H1 (cell line): ENCODE measurements at regions not wholly inside any gene's neighbourhood (a gene's known extent, or its start where the extent isn't known, plus 50 kb on each side); places are given as distances from the start of the nearest gene placed in this dataset.

Experiments
- CTCF ChIA-PET: fragments of 300-600 bp; sonication (Branson Sonifier 250); formaldehyde crosslinking; loops from one replicate; lab custom pipeline; 2021; ENCODE audit not compliant: partially characterized antibody; lab: Charles Lee
- POLR2A ChIA-PET: fragments of 300-600 bp; sonication (Branson Sonifier 250); formaldehyde crosslinking; loops from one replicate; lab custom pipeline; 2021; ENCODE audit warnings: inconsistent platforms; ENCODE audit not compliant: partially characterized antibody; lab: Charles Lee
- DNase-seq, 2 experiments: peaks; one replicate each; pipeline versions ENCODE4 v3.0.0 to v3.0.0-alpha.2; 2010 to 2022; ENCODE audit warnings: low spot score in 2 of 2, low read depth in 1 of 2, mixed read lengths in 1 of 2
- FAIRE-seq: peaks from 2 replicates; lab custom pipeline; 2011; peaks lifted over from hg19 to GRCh38; lab: Jason Lieb, UNC
- H2AFZ ChIP-seq: 2 replicates; pipeline ENCODE4 v1.8.1; 2012; ENCODE audit warnings: low read length, inconsistent platforms
- H2AK5ac ChIP-seq: 2 replicates; pipeline ENCODE4 v1.6.1; 2013; ENCODE audit warnings: low read depth, low read length
- H2BK120ac ChIP-seq: replicated peaks from 2 replicates; pipeline ENCODE3; 2013; ENCODE audit warnings: low read depth, low read length, inconsistent platforms
- H2BK12ac ChIP-seq: 2 replicates; pipeline ENCODE4 v1.6.1; 2013; ENCODE audit warnings: low read depth, low read length
- H2BK15ac ChIP-seq: 2 replicates; pipeline ENCODE4 v1.6.1; 2013; ENCODE audit warnings: low read length
- H2BK20ac ChIP-seq: 2 replicates; pipeline ENCODE4 v1.6.1; 2013; ENCODE audit warnings: low read length
- H2BK5ac ChIP-seq: 2 replicates; pipeline ENCODE4 v1.6.1; 2013; ENCODE audit warnings: low read depth, low read length
- H3K14ac ChIP-seq: 2 replicates; pipeline ENCODE4 v1.6.1; 2013; ENCODE audit warnings: inconsistent platforms; ENCODE audit not compliant: insufficient read length
- H3K18ac ChIP-seq: 2 replicates; pipeline ENCODE4 v1.6.1; 2013; ENCODE audit warnings: low read length; ENCODE audit errors: extremely low read depth
- H3K23ac ChIP-seq: 2 replicates; pipeline ENCODE4 v1.6.1; 2013; ENCODE audit warnings: inconsistent platforms; ENCODE audit not compliant: insufficient read length
- H3K23me2 ChIP-seq: 2 replicates; pipeline ENCODE4 v1.6.1; 2013; ENCODE audit warnings: low read depth, low read length
- H3K27ac ChIP-seq: 2 replicates; pipeline ENCODE4 v1.6.1; 2011; ENCODE audit warnings: low read depth, low read length, inconsistent platforms
- H3K27me3 ChIP-seq, 4 experiments: replicated peaks in 1 of 4; 1 replicate in 1 of 4; 2 replicates in 3 of 4; pipeline versions ENCODE4 v1.6.1 to v1.8.1; 2011 to 2013; ENCODE audit warnings: low read length in 3 of 4, mild to moderate bottlenecking in 3 of 4, inconsistent platforms in 2 of 4, mixed read lengths in 2 of 4, moderate library complexity in 1 of 4; ENCODE audit not compliant: control insufficient read depth in 3 of 4, insufficient read depth in 3 of 4; ENCODE audit errors: extremely low read depth in 1 of 4
- H3K36me3 ChIP-seq, 4 experiments: 2 replicates each; pipeline versions ENCODE4 v1.6.1 to v1.8.1; 2011 to 2013; ENCODE audit warnings: mild to moderate bottlenecking in 4 of 4, low read length in 3 of 4, moderate library complexity in 2 of 4, control low read depth in 1 of 4, inconsistent platforms in 1 of 4; ENCODE audit not compliant: insufficient read depth in 4 of 4, control insufficient read depth in 2 of 4
- H3K4ac ChIP-seq: replicated peaks from 2 replicates; pipeline ENCODE3; 2013; ENCODE audit warnings: low read length, low read depth, mixed read lengths, inconsistent platforms; ENCODE audit not compliant: insufficient read length
- H3K4me1 ChIP-seq, 4 experiments: replicated peaks in 1 of 4; 1 replicate in 1 of 4; 2 replicates in 3 of 4; pipeline versions ENCODE4 v1.6.1 to v1.8.1; 2011 to 2013; ENCODE audit warnings: low read length in 3 of 4, inconsistent platforms in 2 of 4, mixed read lengths in 1 of 4; ENCODE audit not compliant: insufficient read depth in 4 of 4, control insufficient read depth in 3 of 4
- H3K4me2 ChIP-seq, 2 experiments: 2 replicates each; pipeline versions ENCODE4 v1.6.1 to v1.8.1; 2011 to 2013; ENCODE audit warnings: low read depth in 2 of 2, low read length in 2 of 2, control low read depth in 1 of 2, inconsistent platforms in 1 of 2, mild to moderate bottlenecking in 1 of 2; ENCODE audit not compliant: insufficient read depth in 1 of 2
- H3K4me3 ChIP-seq, 4 experiments: fragments of 200-600, 300-600 bp in 1 of 4; sonication (generic), shearing (Covaris generic), sonication (Bioruptor Twin) in 1 of 4; 2 replicates each; pipeline versions ENCODE4 v1.5.1 to v1.8.1; 2011 to 2016; ENCODE audit warnings: low read length in 4 of 4, low read depth in 3 of 4, control low read depth in 2 of 4, inconsistent platforms in 2 of 4, mild to moderate bottlenecking in 2 of 4, mixed read lengths in 1 of 4, moderate library complexity in 1 of 4; ENCODE audit not compliant: insufficient read depth in 2 of 4; ENCODE audit errors: extremely low read depth in 1 of 4
- H3K56ac ChIP-seq: replicated peaks from 2 replicates; pipeline ENCODE3; 2013; ENCODE audit warnings: low read depth, mild to moderate bottlenecking, mixed read lengths, low read length, inconsistent platforms; ENCODE audit not compliant: insufficient read length
- H3K79me1 ChIP-seq: 2 replicates; pipeline ENCODE4 v1.6.1; 2013; ENCODE audit warnings: low read depth, low read length, control low read depth
- H3K79me2 ChIP-seq, 2 experiments: 2 replicates each; pipeline versions ENCODE4 v1.6.1 to v1.8.1; 2012 to 2013; ENCODE audit warnings: low read length in 2 of 2, mild to moderate bottlenecking in 2 of 2, inconsistent platforms in 1 of 2; ENCODE audit not compliant: insufficient read depth in 2 of 2, control insufficient read depth in 1 of 2
- H3K9ac ChIP-seq, 4 experiments: replicated peaks in 1 of 4; 1 replicate in 1 of 4; 2 replicates in 3 of 4; pipeline versions ENCODE4 v1.6.1 to v1.8.1; 2011 to 2013; ENCODE audit warnings: low read depth in 3 of 4, low read length in 3 of 4, control low read depth in 2 of 4, mild to moderate bottlenecking in 2 of 4, moderate library complexity in 2 of 4, inconsistent platforms in 1 of 4; ENCODE audit errors: extremely low read depth in 1 of 4
- H3K9me3 ChIP-seq, 2 experiments: 2 replicates each; pipeline versions ENCODE4 v1.6.1 to v1.8.1; 2012 to 2013; ENCODE audit warnings: mild to moderate bottlenecking in 2 of 2, moderate library complexity in 2 of 2, control low read depth in 1 of 2, inconsistent platforms in 1 of 2, low read depth in 1 of 2, low read length in 1 of 2, mixed read lengths in 1 of 2; ENCODE audit not compliant: insufficient read depth in 2 of 2
- H4K20me1 ChIP-seq, 2 experiments: replicated peaks in 1 of 2; 2 replicates each; pipeline versions ENCODE3 to v1.8.1; 2011 to 2013; ENCODE audit warnings: inconsistent platforms in 2 of 2, low read length in 2 of 2, mild to moderate bottlenecking in 1 of 2; ENCODE audit not compliant: insufficient read depth in 2 of 2, control insufficient read depth in 1 of 2
- H4K5ac ChIP-seq: 2 replicates; pipeline ENCODE4 v1.6.1; 2013; ENCODE audit warnings: low read length, low read depth, mixed read lengths, inconsistent platforms; ENCODE audit not compliant: insufficient read length
- H4K8ac ChIP-seq: 2 replicates; pipeline ENCODE4 v1.8.0; 2013; ENCODE audit warnings: mild to moderate bottlenecking, moderate library complexity, low read length, inconsistent platforms; ENCODE audit not compliant: insufficient read depth; ENCODE audit errors: extremely low read depth
- H4K91ac ChIP-seq: replicated peaks from 2 replicates; pipeline ENCODE3; 2013; ENCODE audit warnings: low read length, mixed read lengths, inconsistent platforms; ENCODE audit not compliant: insufficient read length
- BACH1 ChIP-seq: IDR thresholded peaks from 2 replicates; pipeline ENCODE4 v1.6.1; 2012; ENCODE audit warnings: low read length, improper control_type of control experiment
- BRCA1 ChIP-seq: IDR thresholded peaks from 2 replicates; pipeline ENCODE4 v1.6.1; 2012; ENCODE audit warnings: low read depth, low read length, improper control_type of control experiment
- GTF2F1 ChIP-seq: IDR thresholded peaks from 2 replicates; pipeline ENCODE4 v1.6.1; 2012; ENCODE audit warnings: low read depth, low read length, improper control_type of control experiment, borderline replicate concordance
- JUN ChIP-seq: IDR thresholded peaks from 2 replicates; pipeline ENCODE4 v1.6.1; 2011; ENCODE audit warnings: low read depth, mild to moderate bottlenecking, improper control_type of control experiment, low read length
- NRF1 ChIP-seq: IDR thresholded peaks from 2 replicates; pipeline ENCODE4 v1.6.1; 2011; ENCODE audit warnings: mild to moderate bottlenecking, low read depth, low read length, improper control_type of control experiment
- POLR2A ChIP-seq, 2 experiments: IDR thresholded peaks; 1 replicate in 1 of 2; 2 replicates in 1 of 2; pipeline ENCODE4 v1.6.1; 2011; ENCODE audit warnings: low read depth in 2 of 2, low read length in 2 of 2, mild to moderate bottlenecking in 2 of 2; ENCODE audit errors: control extremely low read depth in 1 of 2
- TEAD4 ChIP-seq: IDR thresholded peaks from 2 replicates; pipeline ENCODE4 v1.6.1; 2012; ENCODE audit warnings: low read depth, low read length, inconsistent platforms, mixed read lengths
- WGBS, 2 experiments: shearing (Covaris generic) in 1 of 2; methylation state at CpG; one replicate each; pipeline versions ENCODE4 v1.1.6 to v1.1.7; 2013 to 2015; ENCODE audit warnings: low lambda C conversion rate in 2 of 2, mixed read lengths in 2 of 2, inconsistent platforms in 1 of 2, low coverage in 1 of 2, missing lambda C conversion rate in 1 of 2; ENCODE audit not compliant: insufficient replicate concordance in 2 of 2, insufficient coverage in 1 of 2, insufficient read length in 1 of 2; ENCODE audit errors: extremely low coverage in 1 of 2, missing lambda C conversion rate in 1 of 2; 5-methylcytosine and 5-hydroxymethylcytosine counted together

DNA sequence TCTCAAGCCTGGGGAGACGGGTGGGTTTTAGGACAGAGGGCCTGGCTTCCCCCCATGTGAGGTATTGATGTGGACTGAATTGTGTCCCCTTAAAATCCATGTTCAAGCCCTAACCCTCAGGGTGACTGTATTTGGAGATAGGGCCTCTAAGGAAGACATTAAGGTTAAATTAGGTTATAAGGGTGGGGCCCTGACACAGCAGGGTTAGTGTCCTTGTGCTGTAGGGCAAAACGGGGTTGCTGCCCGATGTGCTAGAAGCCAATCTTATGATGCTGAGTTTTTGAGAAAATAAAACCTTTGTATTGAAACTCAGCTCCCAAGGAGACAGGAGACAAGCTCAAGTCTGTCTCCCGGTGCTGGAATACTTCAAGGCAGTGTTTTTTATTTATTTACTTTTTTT, 71.1 kb upstream of the NUP50 start:
- H2AK5ac ChIP-seq = no peak overlapping the region
- no peak overlapping the region for H2BK12ac ChIP-seq
- no peak overlapping the region for H3K4ac ChIP-seq
- H3K56ac ChIP-seq = no peak overlapping the region
- CTCF ChIA-PET = interaction anchor here (1.2 to 4.1 kb wide), 3 partner anchors 9 to 149 kb away, joined by 3 to 33 read pairs (median 11); no protein-coding TSS in a partner anchor
- H4K20me1 ChIP-seq = no peaks in the 10 kb centered on the region
- H4K5ac ChIP-seq = no peak overlapping the region
- H2BK15ac ChIP-seq = no peak overlapping the region
- H2BK20ac ChIP-seq = no peak overlapping the region
- H3K4me1 ChIP-seq = peaks cover 0 to 10% (median 2%) of the 10 kb centered on the region in 4 experiments; a peak in 4 of 7 replicates
- no peak overlapping the region for H3K14ac ChIP-seq
- POLR2A ChIA-PET = no interaction called here
- no peak for TF ChIP-seq TEAD4
- TF ChIP-seq BRCA1 = no peak
- TF ChIP-seq JUN = no peak
- no peak for TF ChIP-seq POLR2A (IDR thresholded peaks at IDR 0.05; ENCODE audit: control extremely low read depth in 1 of 2, low read depth in 2 of 2, low read length in 2 of 2)
- no peak for TF ChIP-seq GTF2F1
- TF ChIP-seq NRF1 = no peak
- no peak for TF ChIP-seq BACH1
- TF ChIP-seq, all 59 proteins: peak for 0
- Histone ChIP-seq H3K27ac (no peak overlapping the region), H3K79me1 (no peaks in the 10 kb centered on the region), H3K23ac (no peak overlapping the region), H3K18ac (no peak overlapping the region), H4K91ac (no peak overlapping the region), H2AFZ (no peak overlapping the region), H3K36me3 (no peaks in the 10 kb centered on the region), H2BK120ac (no peak overlapping the region), H3K4me2 (no peak overlapping the region), H4K8ac (no peak overlapping the region), H2BK5ac (no peak overlapping the region), H3K9me3 (no peaks in the 10 kb centered on the region), H3K9ac (no peak overlapping the region), H3K23me2 (no peaks in the 10 kb centered on the region), H3K4me3 (no peak overlapping the region), H3K27me3 (no peaks in the 10 kb centered on the region), H3K79me2 (no peaks in the 10 kb centered on the region)
- FAIRE-seq (no peak), DNase-seq (no peak)
- WGBS, 2 experiments = 84% methylated on average over 4 of the region's 4 CpGs; no CpG with 5 or more reads in 1 of the 2 experiments
